ENCODE measurements at regions not wholly inside any gene's neighbourhood (a gene's known extent, or its start where the extent isn't known, plus 50 kb on each side); places are given as distances from the start of the nearest gene placed in this dataset.

DNA sequence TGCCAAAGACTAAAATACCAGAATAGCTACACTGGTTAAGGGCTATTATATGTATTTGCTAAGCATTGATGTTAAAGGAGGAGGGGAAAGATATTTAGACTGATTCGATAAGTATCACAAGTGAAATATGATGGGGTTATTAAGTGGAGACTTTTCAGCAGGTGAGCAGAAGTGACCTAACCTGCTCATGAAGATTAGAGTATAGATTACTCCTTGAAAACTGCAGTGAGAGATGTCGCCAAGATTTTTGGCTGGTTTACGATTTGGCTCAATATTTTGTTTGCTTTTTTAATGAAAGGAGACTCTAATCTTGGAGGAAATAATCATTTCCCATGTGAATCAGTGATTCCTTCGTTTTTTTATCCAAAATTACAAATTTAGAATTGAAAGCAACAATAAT, 1279.5 kb upstream of the TENM4 start:
- TF ChIP-seq CSDC2 (CRISPR knock-in tag; IDR thresholded peaks at IDR 0.05) (no peak), ZFP30 (CRISPR knock-in tag; IDR thresholded peaks at IDR 0.05) (no peak), OSR1 (CRISPR knock-in tag; IDR thresholded peaks at IDR 0.05) (no peak), GLIS3 (CRISPR knock-in tag; IDR thresholded peaks at IDR 0.05) (no peak), ZC3H10 (CRISPR knock-in tag; IDR thresholded peaks at IDR 0.05) (no peak), BACH2 (CRISPR knock-in tag; IDR thresholded peaks at IDR 0.05; ENCODE audit: borderline replicate concordance) (no peak), PPARA (CRISPR knock-in tag; IDR thresholded peaks at IDR 0.05; ENCODE audit: borderline replicate concordance) (no peak), RARB (CRISPR knock-in tag; IDR thresholded peaks at IDR 0.05) (no peak), ZNF70 (CRISPR knock-in tag; IDR thresholded peaks at IDR 0.05) (no peak), ZNF565 (CRISPR knock-in tag; conservative IDR thresholded peaks at IDR 0.05; ENCODE audit: low read depth) (no peak), ZFP3 (CRISPR knock-in tag; IDR thresholded peaks at IDR 0.05) (no peak)
- TF ChIP-seq, protein P1, sequence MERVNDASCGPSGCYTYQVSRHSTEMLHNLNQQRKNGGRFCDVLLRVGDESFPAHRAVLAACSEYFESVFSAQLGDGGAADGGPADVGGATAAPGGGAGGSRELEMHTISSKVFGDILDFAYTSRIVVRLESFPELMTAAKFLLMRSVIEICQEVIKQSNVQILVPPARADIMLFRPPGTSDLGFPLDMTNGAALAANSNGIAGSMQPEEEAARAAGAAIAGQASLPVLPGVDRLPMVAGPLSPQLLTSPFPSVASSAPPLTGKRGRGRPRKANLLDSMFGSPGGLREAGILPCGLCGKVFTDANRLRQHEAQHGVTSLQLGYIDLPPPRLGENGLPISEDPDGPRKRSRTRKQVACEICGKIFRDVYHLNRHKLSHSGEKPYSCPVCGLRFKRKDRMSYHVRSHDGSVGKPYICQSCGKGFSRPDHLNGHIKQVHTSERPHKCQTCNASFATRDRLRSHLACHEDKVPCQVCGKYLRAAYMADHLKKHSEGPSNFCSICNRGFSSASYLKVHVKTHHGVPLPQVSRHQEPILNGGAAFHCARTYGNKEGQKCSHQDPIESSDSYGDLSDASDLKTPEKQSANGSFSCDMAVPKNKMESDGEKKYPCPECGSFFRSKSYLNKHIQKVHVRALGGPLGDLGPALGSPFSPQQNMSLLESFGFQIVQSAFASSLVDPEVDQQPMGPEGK (CRISPR knock-in tag; IDR thresholded peaks at IDR 0.05; ENCODE audit: borderline replicate concordance): no peak

All from SK-N-SH treated with all-trans-retinoic acid at 6 μM for 48 hours (cell line).